ENCODE measurements at regions not wholly inside any gene's neighbourhood (a gene's known extent, or its start where the extent isn't known, plus 50 kb on each side); places are given as distances from the start of the nearest gene placed in this dataset.

DNA sequence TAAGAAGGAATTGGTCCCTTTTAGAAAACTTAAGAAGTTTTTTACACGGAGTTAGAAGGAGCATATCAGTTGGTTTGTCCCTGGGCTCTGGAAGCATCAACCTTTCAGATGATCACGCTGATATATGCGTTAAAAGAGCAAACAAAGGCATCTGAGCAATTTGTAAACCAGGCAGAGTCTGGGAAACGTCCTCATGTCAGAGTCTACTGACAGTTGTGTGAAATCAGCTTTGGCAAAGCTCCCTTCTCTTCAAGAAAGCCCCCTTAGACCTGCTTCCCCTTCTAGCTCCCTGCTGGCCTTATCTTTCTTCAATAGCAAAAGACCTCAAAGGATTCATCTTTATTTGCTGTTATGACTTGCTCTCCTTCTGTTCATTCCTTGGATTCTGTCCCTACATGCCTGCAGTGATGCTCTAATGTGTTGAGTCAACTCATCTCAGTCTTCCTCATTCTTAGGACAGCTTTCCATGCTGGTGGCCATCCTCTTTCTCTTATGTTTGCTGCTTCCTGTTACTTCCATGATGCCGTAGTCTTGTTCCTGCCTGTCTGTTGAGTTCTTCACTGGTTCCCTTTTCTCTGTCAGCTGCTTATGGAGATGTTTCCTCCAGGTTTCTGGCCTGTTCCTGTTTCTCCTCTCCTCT lies 106.5 kb upstream of the BMPER start:
- H3K36me3 ChIP-seq: no peaks in the 10 kb centered on the region
- no peaks in the 10 kb centered on the region for H3K4me1 ChIP-seq
- intact Hi-C loops (cut with DNase I): no loop called here
- H3K4me3 ChIP-seq: no peak overlapping the region
- no peaks in the 10 kb centered on the region for H3K27me3 ChIP-seq (ENCODE audit: low read depth)
- DNase-seq (no peak), ATAC-seq (no peak)
- H3K9me3 ChIP-seq: no peaks in the 10 kb centered on the region
- TF ChIP-seq, protein P1, sequence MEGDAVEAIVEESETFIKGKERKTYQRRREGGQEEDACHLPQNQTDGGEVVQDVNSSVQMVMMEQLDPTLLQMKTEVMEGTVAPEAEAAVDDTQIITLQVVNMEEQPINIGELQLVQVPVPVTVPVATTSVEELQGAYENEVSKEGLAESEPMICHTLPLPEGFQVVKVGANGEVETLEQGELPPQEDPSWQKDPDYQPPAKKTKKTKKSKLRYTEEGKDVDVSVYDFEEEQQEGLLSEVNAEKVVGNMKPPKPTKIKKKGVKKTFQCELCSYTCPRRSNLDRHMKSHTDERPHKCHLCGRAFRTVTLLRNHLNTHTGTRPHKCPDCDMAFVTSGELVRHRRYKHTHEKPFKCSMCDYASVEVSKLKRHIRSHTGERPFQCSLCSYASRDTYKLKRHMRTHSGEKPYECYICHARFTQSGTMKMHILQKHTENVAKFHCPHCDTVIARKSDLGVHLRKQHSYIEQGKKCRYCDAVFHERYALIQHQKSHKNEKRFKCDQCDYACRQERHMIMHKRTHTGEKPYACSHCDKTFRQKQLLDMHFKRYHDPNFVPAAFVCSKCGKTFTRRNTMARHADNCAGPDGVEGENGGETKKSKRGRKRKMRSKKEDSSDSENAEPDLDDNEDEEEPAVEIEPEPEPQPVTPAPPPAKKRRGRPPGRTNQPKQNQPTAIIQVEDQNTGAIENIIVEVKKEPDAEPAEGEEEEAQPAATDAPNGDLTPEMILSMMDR (IDR thresholded peaks at IDR 0.05): no peak
- no peak overlapping the region for H3K27ac ChIP-seq

DNA sequence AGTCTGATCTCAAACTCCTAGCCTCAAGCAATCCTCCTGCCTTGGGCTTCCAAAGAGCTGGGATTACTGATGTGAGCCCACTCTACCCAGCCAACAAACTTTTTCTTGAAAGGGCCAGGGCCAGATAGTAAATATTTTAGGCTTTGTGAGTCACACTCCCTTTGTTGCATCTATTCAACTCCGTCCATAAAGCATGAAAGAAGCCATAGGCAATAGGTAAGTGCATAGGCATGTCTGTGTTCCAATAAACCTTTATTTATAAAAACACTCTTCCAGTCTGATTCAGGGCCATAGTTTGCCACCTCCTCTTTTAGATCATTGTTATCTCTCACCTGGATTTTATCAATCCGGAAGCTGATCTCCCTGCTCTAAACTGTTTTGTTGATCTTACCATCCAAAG lies 105.6 kb upstream of the BMPER start:
- no peak for ATAC-seq
- TF ChIP-seq, protein P1 (IDR thresholded peaks at IDR 0.05): no peak
- H3K4me1 ChIP-seq: no peaks in the 10 kb centered on the region
- no peak overlapping the region for H3K4me3 ChIP-seq
- intact Hi-C loops (cut with DNase I): no loop called here
- no peaks in the 10 kb centered on the region for H3K9me3 ChIP-seq
- H3K36me3 ChIP-seq: no peaks in the 10 kb centered on the region
- no peaks in the 10 kb centered on the region for H3K27me3 ChIP-seq (ENCODE audit: low read depth)
- no peak for DNase-seq
- no peak overlapping the region for H3K27ac ChIP-seq

DNA sequence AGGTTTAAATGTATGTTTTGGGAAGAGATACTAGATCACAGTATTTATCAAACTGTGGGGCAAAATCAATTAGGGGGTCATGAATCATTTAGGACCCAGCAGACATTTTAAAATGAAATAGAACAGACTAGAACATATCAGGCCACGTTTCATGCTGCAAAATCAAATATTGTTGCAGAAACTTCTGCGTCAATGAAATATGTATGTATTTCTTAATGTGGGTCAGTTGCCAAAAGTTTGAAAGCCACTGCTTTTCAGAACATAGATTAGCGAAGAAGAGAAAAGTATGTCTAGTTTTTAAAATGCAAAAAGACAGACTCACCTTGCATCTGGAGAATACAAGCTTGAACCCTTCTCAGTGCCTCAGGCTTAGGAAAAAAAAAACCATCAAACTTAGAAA lies 102.7 kb upstream of the BMPER start:
- Histone ChIP-seq H3K4me1 (peaks cover 19% of the 10 kb centered on the region), H3K36me3 (no peaks in the 10 kb centered on the region), H3K9me3 (no peaks in the 10 kb centered on the region), H3K27me3 (ENCODE audit: low read depth) (no peaks in the 10 kb centered on the region), H3K4me3 (no peak overlapping the region), H3K27ac (no peak overlapping the region)
- DNase-seq (no peak), ATAC-seq (no peak)
- intact Hi-C loops (cut with DNase I): no loop called here
- TF ChIP-seq, protein P1 (IDR thresholded peaks at IDR 0.05): no peak

DNA sequence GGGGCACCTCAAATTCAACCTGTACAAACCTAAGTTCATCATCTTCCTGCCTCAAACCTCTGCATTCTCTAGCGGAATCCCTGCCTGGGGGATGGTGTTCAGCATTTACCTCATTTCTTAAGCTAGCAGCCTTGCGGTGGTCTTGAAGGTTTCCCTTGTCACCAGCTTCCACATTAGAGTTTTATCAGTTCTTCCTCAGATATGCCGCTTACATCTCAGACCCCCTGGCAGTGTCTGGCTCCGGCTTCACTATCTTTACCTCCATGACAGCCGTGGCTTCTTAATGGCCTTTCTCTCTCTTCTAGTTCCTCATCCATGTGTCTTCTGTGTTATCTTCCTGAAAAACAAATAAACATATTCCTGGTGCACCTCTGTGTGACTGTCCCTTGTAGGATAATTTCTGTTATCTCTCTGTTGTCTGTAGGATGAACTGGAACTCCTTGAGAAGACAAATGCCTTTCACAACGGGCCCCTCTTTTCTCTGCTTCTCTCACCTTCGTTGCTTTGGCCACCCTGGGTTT lies 101.1 kb upstream of the BMPER start:
- DNase-seq (no peak), ATAC-seq (no peak)
- H3K9me3 ChIP-seq: no peaks in the 10 kb centered on the region
- H3K27ac ChIP-seq: no peak overlapping the region
- H3K27me3 ChIP-seq (ENCODE audit: low read depth): no peaks in the 10 kb centered on the region
- peaks cover 19% of the 10 kb centered on the region for H3K4me1 ChIP-seq
- intact Hi-C loops (cut with DNase I): no loop called here
- no peak overlapping the region for H3K4me3 ChIP-seq
- H3K36me3 ChIP-seq: no peaks in the 10 kb centered on the region
- TF ChIP-seq, protein P1 (IDR thresholded peaks at IDR 0.05): no peak

DNA sequence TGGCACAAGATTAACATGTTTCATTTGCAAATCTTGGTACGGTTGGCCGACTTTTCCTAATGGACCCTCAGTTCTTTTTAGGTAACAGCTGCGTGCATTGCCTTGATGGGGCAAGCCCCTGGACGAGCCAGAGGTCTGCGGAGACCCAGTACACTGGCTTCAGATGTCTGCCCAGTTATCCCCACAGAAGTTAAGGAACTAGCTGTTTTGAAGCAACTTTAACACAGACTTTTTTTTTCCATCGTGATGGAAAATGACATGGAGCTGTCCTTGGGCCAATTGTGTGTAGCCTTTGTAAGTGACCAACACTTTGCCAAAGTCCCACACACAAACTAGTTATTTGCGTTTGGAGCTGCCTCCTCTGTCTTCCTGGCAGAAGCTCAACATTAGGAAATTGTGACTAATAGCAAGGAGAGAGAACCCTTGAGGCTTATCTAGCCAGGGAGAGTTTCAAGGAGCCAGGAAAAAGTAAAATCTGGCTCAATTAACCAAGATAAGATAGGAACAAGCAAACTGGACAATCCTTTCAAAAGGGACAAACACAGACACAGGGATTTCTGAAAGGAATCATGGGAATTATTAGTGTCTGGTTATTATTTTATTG lies 99.6 kb upstream of the BMPER start:
- peaks cover 19% of the 10 kb centered on the region for H3K4me1 ChIP-seq
- DNase-seq: no peak
- intact Hi-C loops (cut with DNase I): no loop called here
- no peaks in the 10 kb centered on the region for H3K27me3 ChIP-seq (ENCODE audit: low read depth)
- ATAC-seq: peak in 1 of 2 donors; percentile 47
- H3K27ac ChIP-seq: no peak overlapping the region
- TF ChIP-seq, protein P1 (IDR thresholded peaks at IDR 0.05): no peak
- H3K9me3 ChIP-seq: no peaks in the 10 kb centered on the region
- no peak overlapping the region for H3K4me3 ChIP-seq
- no peaks in the 10 kb centered on the region for H3K36me3 ChIP-seq
